ENCODE measurements at regions not wholly inside any gene's neighbourhood (a gene's known extent, or its start where the extent isn't known, plus 50 kb on each side); places are given as distances from the start of the nearest gene placed in this dataset.

- no peaks in the 10 kb centered on the region for H4K20me1 ChIP-seq (ENCODE audit: insufficient read depth)
- H3K27me3 ChIP-seq (ENCODE audit: insufficient read depth, low read depth) = peaks cover 18% of the 10 kb centered on the region
- no peaks in the 10 kb centered on the region for H3K4me1 ChIP-seq (replicated peaks; ENCODE audit: insufficient read depth)
- H2AFZ ChIP-seq = no peak overlapping the region
- H3K4me2 ChIP-seq = no peak overlapping the region
- no peaks in the 10 kb centered on the region for H3K79me2 ChIP-seq (ENCODE audit: low read depth)
- no TSS peak for BruUV-seq (replicated peaks)
- CTCF ChIA-PET = no interaction called here
- H3F3A ChIP-seq (ENCODE audit: insufficient read depth, low read depth) = no peaks in the 10 kb centered on the region
- H3K4me3 ChIP-seq = no peak overlapping the region
- no peaks in the 10 kb centered on the region for H3K36me3 ChIP-seq (ENCODE audit: low read depth)
- TF ChIP-seq CTCF (conservative IDR thresholded peaks at IDR 0.05) (no peak), EZH2 (IDR thresholded peaks at IDR 0.05; ENCODE audit: low read depth) (no peak)
- POLR2A ChIA-PET (ENCODE audit: unreplicated experiment) = no interaction called here
- intact Hi-C loops (cut with micrococcal nuclease; ENCODE audit: unreplicated experiment) = no loop called here
- H3K9me2 ChIP-seq (ENCODE audit: insufficient read depth) = no peaks in the 10 kb centered on the region
- H3K27ac ChIP-seq = no peak overlapping the region
- DNase-seq = no peak
- H3K9me3 ChIP-seq (ENCODE audit: insufficient read depth, low read depth) = no peaks in the 10 kb centered on the region
Observed at GRCh38 chr12:125360540-125360939, 295.3 kb downstream of the AACS start.

GRCh38 chr12:125371033-125371432 lies 305.8 kb downstream of the AACS start:
- ChIA-PET POLR2A (ENCODE audit: unreplicated experiment) (no interaction called here), CTCF (no interaction called here)
- no TSS peak for BruUV-seq (replicated peaks)
- no peak for DNase-seq
- Histone ChIP-seq H3K4me2 (no peak overlapping the region), H3K9me3 (ENCODE audit: insufficient read depth, low read depth) (no peaks in the 10 kb centered on the region), H4K20me1 (ENCODE audit: insufficient read depth) (no peaks in the 10 kb centered on the region), H3K4me3 (no peak overlapping the region), H3F3A (ENCODE audit: insufficient read depth, low read depth) (no peaks in the 10 kb centered on the region), H3K27ac (no peak overlapping the region), H3K9me2 (ENCODE audit: insufficient read depth) (no peaks in the 10 kb centered on the region), H3K79me2 (ENCODE audit: low read depth) (no peaks in the 10 kb centered on the region), H3K27me3 (ENCODE audit: insufficient read depth, low read depth) (peaks cover 57% of the 10 kb centered on the region), H3K36me3 (ENCODE audit: low read depth) (no peaks in the 10 kb centered on the region), H3K4me1 (replicated peaks; ENCODE audit: insufficient read depth) (no peaks in the 10 kb centered on the region), H2AFZ (no peak overlapping the region)
- no peak for TF ChIP-seq EZH2 (IDR thresholded peaks at IDR 0.05; ENCODE audit: low read depth)
- TF ChIP-seq CTCF (conservative IDR thresholded peaks at IDR 0.05) = no peak
- intact Hi-C loops (cut with micrococcal nuclease; ENCODE audit: unreplicated experiment) = no loop called here

- Histone ChIP-seq H3K9me3 (ENCODE audit: insufficient read depth, low read depth) (no peaks in the 10 kb centered on the region), H3K9me2 (ENCODE audit: insufficient read depth) (no peaks in the 10 kb centered on the region), H3K4me2 (no peak overlapping the region), H3K4me3 (no peak overlapping the region), H3K36me3 (ENCODE audit: low read depth) (no peaks in the 10 kb centered on the region), H3K79me2 (ENCODE audit: low read depth) (no peaks in the 10 kb centered on the region), H3K4me1 (replicated peaks; ENCODE audit: insufficient read depth) (no peaks in the 10 kb centered on the region), H3F3A (ENCODE audit: insufficient read depth, low read depth) (no peaks in the 10 kb centered on the region), H3K27ac (no peak overlapping the region), H3K27me3 (ENCODE audit: insufficient read depth, low read depth) (peaks cover 61% of the 10 kb centered on the region), H2AFZ (no peak overlapping the region), H4K20me1 (ENCODE audit: insufficient read depth) (no peaks in the 10 kb centered on the region)
- intact Hi-C loops (cut with micrococcal nuclease; ENCODE audit: unreplicated experiment) = no loop called here
- ChIA-PET POLR2A (ENCODE audit: unreplicated experiment) (no interaction called here), CTCF (no interaction called here)
- TF ChIP-seq CTCF (conservative IDR thresholded peaks at IDR 0.05) = no peak
- no peak for TF ChIP-seq EZH2 (IDR thresholded peaks at IDR 0.05; ENCODE audit: low read depth)
- no TSS peak for BruUV-seq (replicated peaks)
- DNase-seq = no peak
Observed at GRCh38 chr12:125372085-125372484, 306.9 kb downstream of the AACS start.
